Heart left ventricle (tissue), 13 donors: ENCODE measurements at regions not wholly inside any gene's neighbourhood (a gene's known extent, or its start where the extent isn't known, plus 50 kb on each side); places are given as distances from the start of the nearest gene placed in this dataset.

Experiments
- POLR2A ChIP-seq, 2 donors: fragments of 450-650 bp; IDR thresholded peaks; one replicate each; pipeline ENCODE4 v1.6.1; 2017; ENCODE audit warnings: antibody characterized with exemption in 2 of 2, mild to moderate bottlenecking in 2 of 2, moderate library complexity in 2 of 2
- TF ChIP-seq, protein P1 (sequence below), 12 donors: fragments of 200-600 bp; sonication (generic) in 4 of 12; IDR thresholded peaks; one replicate each; pipeline versions ENCODE4 v1.5.0 to v1.8.0; 2018 to 2022; ENCODE audit warnings: antibody characterized with exemption in 12 of 12, mild to moderate bottlenecking in 5 of 12
- donor health status: ischemic (EF 13 %, LVEDD 7.1; RV severe dilation, severe dysfunction).
- donor health status: DM: no; HTN: yes; CAD: no.
- donor health status: DM: no; HTN: no; CAD: no.
- donor health status: ischemic (EF 25% LVEDD 6.9; RV normal size, moderate dysfunction).
- donor health status: ischemic (EF 25% LVEDD 5.7; RV mildly dilated, moderate dysfunction).
- donor health status: ischemic (EF 35%, LVEDD 5.7; RV mildly dilated, moderate dysfunction).
- donor health status: nonischemic (EF 11% LVEDD 7.7; RV severe dilation, severe dysfunction).
- donor health status: DM: yes; HTN: yes; CAD: no.
- donor health status: PGD.
- donor health status: ischemic (EF 29% LVEDD 5.4; RV normal size, mild dysfunction).
- donor health status: nonischemic (EF 23%, LVEDD 6.1; RV moderate dilation, normal function).

DNA sequence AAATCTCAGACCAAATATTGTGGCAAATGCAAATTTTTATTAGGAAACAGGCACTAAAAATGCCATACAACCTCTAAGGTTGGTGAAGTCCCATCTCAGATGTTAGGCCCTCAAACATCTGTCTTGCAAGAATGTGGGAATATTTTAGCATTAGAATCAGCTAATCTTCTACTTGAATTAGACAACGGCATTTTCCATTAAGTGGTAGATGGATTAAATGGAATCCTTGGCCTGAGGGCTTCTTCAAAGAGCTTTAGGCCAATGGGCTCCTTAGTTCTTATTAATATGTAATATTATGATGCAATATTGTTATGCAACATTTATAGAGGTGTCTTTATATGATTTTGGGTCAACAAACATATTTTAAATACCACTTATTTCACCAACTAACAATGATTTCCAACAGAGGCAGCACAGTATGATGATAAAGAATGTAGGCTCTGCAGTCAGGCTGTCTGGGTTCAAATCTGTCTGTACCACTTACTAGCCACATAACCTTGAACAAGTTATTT is 122.9 kb upstream of the PLEKHA5 start:
- TF ChIP-seq, protein P1, sequence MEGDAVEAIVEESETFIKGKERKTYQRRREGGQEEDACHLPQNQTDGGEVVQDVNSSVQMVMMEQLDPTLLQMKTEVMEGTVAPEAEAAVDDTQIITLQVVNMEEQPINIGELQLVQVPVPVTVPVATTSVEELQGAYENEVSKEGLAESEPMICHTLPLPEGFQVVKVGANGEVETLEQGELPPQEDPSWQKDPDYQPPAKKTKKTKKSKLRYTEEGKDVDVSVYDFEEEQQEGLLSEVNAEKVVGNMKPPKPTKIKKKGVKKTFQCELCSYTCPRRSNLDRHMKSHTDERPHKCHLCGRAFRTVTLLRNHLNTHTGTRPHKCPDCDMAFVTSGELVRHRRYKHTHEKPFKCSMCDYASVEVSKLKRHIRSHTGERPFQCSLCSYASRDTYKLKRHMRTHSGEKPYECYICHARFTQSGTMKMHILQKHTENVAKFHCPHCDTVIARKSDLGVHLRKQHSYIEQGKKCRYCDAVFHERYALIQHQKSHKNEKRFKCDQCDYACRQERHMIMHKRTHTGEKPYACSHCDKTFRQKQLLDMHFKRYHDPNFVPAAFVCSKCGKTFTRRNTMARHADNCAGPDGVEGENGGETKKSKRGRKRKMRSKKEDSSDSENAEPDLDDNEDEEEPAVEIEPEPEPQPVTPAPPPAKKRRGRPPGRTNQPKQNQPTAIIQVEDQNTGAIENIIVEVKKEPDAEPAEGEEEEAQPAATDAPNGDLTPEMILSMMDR (IDR thresholded peaks at IDR 0.05) = no peak
- no peak for TF ChIP-seq POLR2A (IDR thresholded peaks at IDR 0.05)
